GM21367 (cell line): ENCODE measurements at regions not wholly inside any gene's neighbourhood (a gene's known extent, or its start where the extent isn't known, plus 50 kb on each side); places are given as distances from the start of the nearest gene placed in this dataset.

ENCODE experiments used
- ATAC-seq: cut with Tn5 transposase; IDR thresholded peaks from one replicate; pipeline ENCODE4 v1.9.1; 2021; ENCODE audit not compliant: unreplicated experiment

- no peak for ATAC-seq
Measured at GRCh38 chr12:97082029-97082428, 175.0 kb downstream of the NEDD1 start.

- no peak for ATAC-seq
Measured at GRCh38 chr12:97093187-97093683, 186.2 kb downstream of the NEDD1 start.

- no peak for ATAC-seq
Measured at GRCh38 chr12:97097734-97098133, 190.7 kb downstream of the NEDD1 start.

- ATAC-seq = no peak
Measured at GRCh38 chr12:97109441-97109840, 202.4 kb downstream of the NEDD1 start.

- ATAC-seq = no peak
Measured at GRCh38 chr12:97112136-97112535, 205.1 kb downstream of the NEDD1 start.

- ATAC-seq = no peak
Measured at GRCh38 chr12:97118796-97119375, 211.8 kb downstream of the NEDD1 start.

- no peak for ATAC-seq
Measured at GRCh38 chr12:97127061-97127460, 220.0 kb downstream of the NEDD1 start.

- no peak for ATAC-seq
Measured at GRCh38 chr12:97131220-97131981, 224.3 kb downstream of the NEDD1 start.

- no peak for ATAC-seq
Measured at GRCh38 chr12:97132270-97132669, 225.2 kb downstream of the NEDD1 start.

- no peak for ATAC-seq
Measured at GRCh38 chr12:97134495-97134894, 227.4 kb downstream of the NEDD1 start.

- no peak for ATAC-seq
Measured at GRCh38 chr12:97140355-97140754, 233.3 kb downstream of the NEDD1 start.

GRCh38 chr12:97142737-97143410 is 235.8 kb downstream of the NEDD1 start:
- ATAC-seq = no peak

- peak; percentile 100 for ATAC-seq
Measured at GRCh38 chr12:97148941-97149559, 242.0 kb downstream of the NEDD1 start.

- no peak for ATAC-seq
Measured at GRCh38 chr12:97151481-97151880, 244.4 kb downstream of the NEDD1 start.

GRCh38 chr12:97159377-97159776 is 252.3 kb downstream of the NEDD1 start:
- no peak for ATAC-seq

- ATAC-seq = no peak
Measured at GRCh38 chr12:97160277-97160676, 253.2 kb downstream of the NEDD1 start.

GRCh38 chr12:97162173-97162572 is 255.1 kb downstream of the NEDD1 start:
- no peak for ATAC-seq

GRCh38 chr12:97164936-97165335 is 257.9 kb downstream of the NEDD1 start:
- ATAC-seq = no peak

GRCh38 chr12:97167598-97167997 is 260.5 kb downstream of the NEDD1 start:
- no peak for ATAC-seq

GRCh38 chr12:97168804-97169203 is 261.7 kb downstream of the NEDD1 start:
- no peak for ATAC-seq

- ATAC-seq = no peak
Measured at GRCh38 chr12:97169889-97170567, 263.0 kb downstream of the NEDD1 start.
